ENCODE measurements at regions not wholly inside any gene's neighbourhood (a gene's known extent, or its start where the extent isn't known, plus 50 kb on each side); places are given as distances from the start of the nearest gene placed in this dataset.

DNA sequence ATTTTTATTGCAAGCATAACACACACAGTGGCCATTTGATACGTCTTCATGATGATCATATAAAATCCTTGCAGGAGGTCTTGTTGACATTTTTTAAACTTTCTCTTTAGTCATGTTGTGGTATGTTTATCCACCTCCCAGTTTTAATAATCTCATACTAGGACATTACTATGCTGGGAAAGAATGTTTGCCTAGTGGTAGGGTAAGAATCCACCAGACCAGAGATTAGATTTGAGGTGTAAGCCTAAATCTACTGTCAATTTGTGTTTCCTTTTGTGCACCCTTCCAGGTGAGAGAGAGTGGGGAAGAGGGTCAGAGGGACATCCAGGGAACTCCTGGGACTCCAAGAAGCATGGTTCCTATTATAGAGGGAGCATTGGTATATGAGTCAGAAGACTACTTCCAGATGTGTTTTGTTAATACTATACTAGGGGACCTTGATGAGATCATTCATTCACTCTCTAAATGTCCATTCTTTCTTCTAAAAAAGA, 298.3 kb upstream of the SASH1 start (continued):
- TF ChIP-seq, protein P1, sequence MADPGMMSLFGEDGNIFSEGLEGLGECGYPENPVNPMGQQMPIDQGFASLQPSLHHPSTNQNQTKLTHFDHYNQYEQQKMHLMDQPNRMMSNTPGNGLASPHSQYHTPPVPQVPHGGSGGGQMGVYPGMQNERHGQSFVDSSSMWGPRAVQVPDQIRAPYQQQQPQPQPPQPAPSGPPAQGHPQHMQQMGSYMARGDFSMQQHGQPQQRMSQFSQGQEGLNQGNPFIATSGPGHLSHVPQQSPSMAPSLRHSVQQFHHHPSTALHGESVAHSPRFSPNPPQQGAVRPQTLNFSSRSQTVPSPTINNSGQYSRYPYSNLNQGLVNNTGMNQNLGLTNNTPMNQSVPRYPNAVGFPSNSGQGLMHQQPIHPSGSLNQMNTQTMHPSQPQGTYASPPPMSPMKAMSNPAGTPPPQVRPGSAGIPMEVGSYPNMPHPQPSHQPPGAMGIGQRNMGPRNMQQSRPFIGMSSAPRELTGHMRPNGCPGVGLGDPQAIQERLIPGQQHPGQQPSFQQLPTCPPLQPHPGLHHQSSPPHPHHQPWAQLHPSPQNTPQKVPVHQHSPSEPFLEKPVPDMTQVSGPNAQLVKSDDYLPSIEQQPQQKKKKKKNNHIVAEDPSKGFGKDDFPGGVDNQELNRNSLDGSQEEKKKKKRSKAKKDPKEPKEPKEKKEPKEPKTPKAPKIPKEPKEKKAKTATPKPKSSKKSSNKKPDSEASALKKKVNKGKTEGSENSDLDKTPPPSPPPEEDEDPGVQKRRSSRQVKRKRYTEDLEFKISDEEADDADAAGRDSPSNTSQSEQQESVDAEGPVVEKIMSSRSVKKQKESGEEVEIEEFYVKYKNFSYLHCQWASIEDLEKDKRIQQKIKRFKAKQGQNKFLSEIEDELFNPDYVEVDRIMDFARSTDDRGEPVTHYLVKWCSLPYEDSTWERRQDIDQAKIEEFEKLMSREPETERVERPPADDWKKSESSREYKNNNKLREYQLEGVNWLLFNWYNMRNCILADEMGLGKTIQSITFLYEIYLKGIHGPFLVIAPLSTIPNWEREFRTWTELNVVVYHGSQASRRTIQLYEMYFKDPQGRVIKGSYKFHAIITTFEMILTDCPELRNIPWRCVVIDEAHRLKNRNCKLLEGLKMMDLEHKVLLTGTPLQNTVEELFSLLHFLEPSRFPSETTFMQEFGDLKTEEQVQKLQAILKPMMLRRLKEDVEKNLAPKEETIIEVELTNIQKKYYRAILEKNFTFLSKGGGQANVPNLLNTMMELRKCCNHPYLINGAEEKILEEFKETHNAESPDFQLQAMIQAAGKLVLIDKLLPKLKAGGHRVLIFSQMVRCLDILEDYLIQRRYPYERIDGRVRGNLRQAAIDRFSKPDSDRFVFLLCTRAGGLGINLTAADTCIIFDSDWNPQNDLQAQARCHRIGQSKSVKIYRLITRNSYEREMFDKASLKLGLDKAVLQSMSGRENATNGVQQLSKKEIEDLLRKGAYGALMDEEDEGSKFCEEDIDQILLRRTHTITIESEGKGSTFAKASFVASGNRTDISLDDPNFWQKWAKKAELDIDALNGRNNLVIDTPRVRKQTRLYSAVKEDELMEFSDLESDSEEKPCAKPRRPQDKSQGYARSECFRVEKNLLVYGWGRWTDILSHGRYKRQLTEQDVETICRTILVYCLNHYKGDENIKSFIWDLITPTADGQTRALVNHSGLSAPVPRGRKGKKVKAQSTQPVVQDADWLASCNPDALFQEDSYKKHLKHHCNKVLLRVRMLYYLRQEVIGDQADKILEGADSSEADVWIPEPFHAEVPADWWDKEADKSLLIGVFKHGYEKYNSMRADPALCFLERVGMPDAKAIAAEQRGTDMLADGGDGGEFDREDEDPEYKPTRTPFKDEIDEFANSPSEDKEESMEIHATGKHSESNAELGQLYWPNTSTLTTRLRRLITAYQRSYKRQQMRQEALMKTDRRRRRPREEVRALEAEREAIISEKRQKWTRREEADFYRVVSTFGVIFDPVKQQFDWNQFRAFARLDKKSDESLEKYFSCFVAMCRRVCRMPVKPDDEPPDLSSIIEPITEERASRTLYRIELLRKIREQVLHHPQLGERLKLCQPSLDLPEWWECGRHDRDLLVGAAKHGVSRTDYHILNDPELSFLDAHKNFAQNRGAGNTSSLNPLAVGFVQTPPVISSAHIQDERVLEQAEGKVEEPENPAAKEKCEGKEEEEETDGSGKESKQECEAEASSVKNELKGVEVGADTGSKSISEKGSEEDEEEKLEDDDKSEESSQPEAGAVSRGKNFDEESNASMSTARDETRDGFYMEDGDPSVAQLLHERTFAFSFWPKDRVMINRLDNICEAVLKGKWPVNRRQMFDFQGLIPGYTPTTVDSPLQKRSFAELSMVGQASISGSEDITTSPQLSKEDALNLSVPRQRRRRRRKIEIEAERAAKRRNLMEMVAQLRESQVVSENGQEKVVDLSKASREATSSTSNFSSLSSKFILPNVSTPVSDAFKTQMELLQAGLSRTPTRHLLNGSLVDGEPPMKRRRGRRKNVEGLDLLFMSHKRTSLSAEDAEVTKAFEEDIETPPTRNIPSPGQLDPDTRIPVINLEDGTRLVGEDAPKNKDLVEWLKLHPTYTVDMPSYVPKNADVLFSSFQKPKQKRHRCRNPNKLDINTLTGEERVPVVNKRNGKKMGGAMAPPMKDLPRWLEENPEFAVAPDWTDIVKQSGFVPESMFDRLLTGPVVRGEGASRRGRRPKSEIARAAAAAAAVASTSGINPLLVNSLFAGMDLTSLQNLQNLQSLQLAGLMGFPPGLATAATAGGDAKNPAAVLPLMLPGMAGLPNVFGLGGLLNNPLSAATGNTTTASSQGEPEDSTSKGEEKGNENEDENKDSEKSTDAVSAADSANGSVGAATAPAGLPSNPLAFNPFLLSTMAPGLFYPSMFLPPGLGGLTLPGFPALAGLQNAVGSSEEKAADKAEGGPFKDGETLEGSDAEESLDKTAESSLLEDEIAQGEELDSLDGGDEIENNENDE (IDR thresholded peaks at IDR 0.05; ENCODE audit: insufficient replicate concordance, low read length): no peak
- TF ChIP-seq JUND (IDR thresholded peaks at IDR 0.05; ENCODE audit: low read length): no peak
- TF ChIP-seq SUZ12 (IDR thresholded peaks at IDR 0.05; ENCODE audit: low read length): no peak
- no peak for TF ChIP-seq TCF12 (IDR thresholded peaks at IDR 0.05; ENCODE audit: low read depth, low read length)
- TF ChIP-seq RFX5 (IDR thresholded peaks at IDR 0.05; ENCODE audit: borderline replicate concordance, low read depth, low read length): no peak
- TF ChIP-seq, protein P2, sequence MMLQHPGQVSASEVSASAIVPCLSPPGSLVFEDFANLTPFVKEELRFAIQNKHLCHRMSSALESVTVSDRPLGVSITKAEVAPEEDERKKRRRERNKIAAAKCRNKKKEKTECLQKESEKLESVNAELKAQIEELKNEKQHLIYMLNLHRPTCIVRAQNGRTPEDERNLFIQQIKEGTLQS (IDR thresholded peaks at IDR 0.05; ENCODE audit: insufficient read depth, low read depth, low read length): no peak
- TF ChIP-seq MAFK (IDR thresholded peaks at IDR 0.05; ENCODE audit: low read depth, low read length): no peak
- no peak for TF ChIP-seq RBBP5 (IDR thresholded peaks at IDR 0.05; ENCODE audit: borderline replicate concordance, low read depth, low read length)
- TF ChIP-seq EGR1 (IDR thresholded peaks at IDR 0.05; ENCODE audit: borderline replicate concordance, low read depth, low read length): no peak
- no peak for TF ChIP-seq TEAD4 (IDR thresholded peaks at IDR 0.05; ENCODE audit: low read depth, low read length)
- no peak for TF ChIP-seq NRF1 (IDR thresholded peaks at IDR 0.05; ENCODE audit: low read depth, low read length)
- TF ChIP-seq BACH1 (IDR thresholded peaks at IDR 0.05; ENCODE audit: low read length): no peak
- TF ChIP-seq POU5F1 (IDR thresholded peaks at IDR 0.05; ENCODE audit: low read depth, low read length): no peak

Data from H1 (cell line).